GM12874 (cell line): ENCODE measurements at regions not wholly inside any gene's neighbourhood (a gene's known extent, or its start where the extent isn't known, plus 50 kb on each side); places are given as distances from the start of the nearest gene placed in this dataset.

Source experiments
- CTCF ChIP-seq: IDR thresholded peaks from 2 replicates; pipeline ENCODE4 v1.5.1; 2011; ENCODE audit warnings: low read depth, mild to moderate bottlenecking, control low read depth, low read length, moderate library complexity; ENCODE audit not compliant: insufficient read depth

DNA sequence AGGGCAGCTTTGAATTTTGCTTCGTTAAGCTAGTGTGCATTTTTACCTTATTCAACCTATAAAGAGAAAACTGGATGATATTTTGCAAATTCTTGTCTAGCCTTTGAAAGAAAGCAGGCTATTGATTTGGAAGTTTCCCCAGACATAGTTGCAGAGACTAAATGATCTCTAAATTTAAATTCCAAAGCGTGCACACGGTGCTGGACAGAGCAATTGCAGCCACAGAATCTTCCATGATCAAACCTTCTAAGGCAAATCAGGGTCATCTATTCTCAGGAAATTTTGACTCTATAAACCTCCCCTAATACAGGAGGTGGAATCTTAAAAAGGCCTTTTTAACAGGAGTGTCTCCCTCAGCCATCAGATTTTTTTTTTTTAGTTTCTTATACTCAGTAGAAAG lies 159.9 kb downstream of the MDFIC start:
- no peak for TF ChIP-seq CTCF

DNA sequence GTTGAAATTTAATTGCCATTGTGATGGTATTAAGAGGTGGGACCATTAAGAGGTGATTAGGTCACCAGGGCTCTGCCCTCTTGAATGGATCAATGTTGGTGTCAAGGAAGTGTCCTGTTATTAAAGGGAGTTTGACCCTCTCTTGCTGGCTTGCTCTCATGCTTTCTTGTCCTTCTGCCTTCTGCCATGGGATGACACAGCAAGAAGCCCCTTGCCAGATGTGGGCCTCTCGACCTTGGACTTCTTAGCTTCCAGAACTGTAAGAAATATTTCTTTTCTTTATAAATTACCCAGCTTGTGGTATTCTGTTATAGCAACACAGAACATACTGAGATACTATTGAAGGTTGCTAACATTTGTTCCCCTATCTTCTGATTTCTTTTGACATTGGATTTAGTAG lies 157.0 kb downstream of the MDFIC start:
- no peak for TF ChIP-seq CTCF

DNA sequence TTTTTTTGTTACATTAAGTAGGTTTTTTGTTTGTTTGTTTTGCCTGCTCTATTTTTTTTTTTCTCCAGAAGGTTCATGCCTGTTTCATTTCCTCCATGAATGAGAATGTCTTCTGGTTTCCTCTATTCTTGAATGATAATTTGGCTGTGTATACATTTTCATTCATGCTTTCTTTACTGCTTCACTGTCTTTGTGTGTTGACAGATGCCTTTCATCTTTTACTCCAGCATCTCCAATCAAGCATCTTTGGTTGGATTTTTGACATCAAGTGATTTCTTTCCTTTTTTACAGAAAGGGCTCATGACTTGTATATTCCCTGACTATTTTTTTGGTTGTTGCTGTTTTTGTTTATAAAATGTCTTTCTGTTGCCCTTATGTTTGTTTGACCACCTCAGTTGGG lies 156.5 kb downstream of the MDFIC start:
- TF ChIP-seq CTCF: no peak

- no peak for TF ChIP-seq CTCF
These were observed 148.4 kb downstream of the MDFIC start for GRCh38 chr7:115070311-115070710.
